Naive thymus-derived CD8-positive, alpha-beta T cell (primary cell): ENCODE measurements at regions not wholly inside any gene's neighbourhood (a gene's known extent, or its start where the extent isn't known, plus 50 kb on each side); places are given as distances from the start of the nearest gene placed in this dataset.
"Not testable (repeated sequence)": the region's sequence is repeated elsewhere in the genome, so short reads cannot be mapped to it uniquely, and the experiment has no call there.

Experiments used
- ATAC-seq, 2 donors: fragments of 150-1000 bp; cut with Tn5 transposase in 1 of 2; sonication (Bioruptor Pico), chemical (Tn5 transposase) in 1 of 2; 1 replicate in 1 of 2; 2 replicates in 1 of 2; pipeline ENCODE4 v1.10.0; 2021; ENCODE audit warnings: mild to moderate bottlenecking in 2 of 2, moderate library complexity in 2 of 2
- POLR2A ChIA-PET: fragments of 350-600 bp; sonication (Branson Sonifier 250); formaldehyde crosslinking; loops from one replicate; lab custom pipeline; 2021; ENCODE audit warnings: antibody characterized with exemption; lab: Charles Lee
- DNase-seq, 10 donors: peaks; one replicate each; pipeline versions ENCODE4 v3.0.0 to v3.0.0-alpha.2; 2020 to 2022
- H3K27ac Mint-ChIP-seq, 10 donors: one replicate each; pipeline ENCODE4 v1.8.0; 2020 to 2022; ENCODE audit warnings: mild to moderate bottlenecking in 10 of 10, mixed read lengths in 10 of 10, moderate library complexity in 4 of 10, inconsistent platforms in 1 of 10
- H3K27me3 Mint-ChIP-seq, 5 donors: one replicate each; pipeline ENCODE4 v1.8.0; 2021 to 2022; ENCODE audit warnings: mixed read lengths in 5 of 5
- H3K36me3 Mint-ChIP-seq, 3 donors: one replicate each; pipeline ENCODE4 v1.8.0; 2020 to 2022; ENCODE audit warnings: mixed read lengths in 3 of 3, mild to moderate bottlenecking in 2 of 3, inconsistent platforms in 1 of 3
- H3K4me1 Mint-ChIP-seq, 4 donors: one replicate each; pipeline ENCODE4 v1.8.0; 2021 to 2022; ENCODE audit warnings: mixed read lengths in 4 of 4
- H3K4me3 Mint-ChIP-seq, 10 donors: one replicate each; pipeline ENCODE4 v1.8.0; 2020 to 2022; ENCODE audit warnings: mild to moderate bottlenecking in 10 of 10, mixed read lengths in 10 of 10, moderate library complexity in 6 of 10, inconsistent platforms in 1 of 10
- H3K9me3 Mint-ChIP-seq, 9 donors: one replicate each; pipeline ENCODE4 v1.8.0; 2020 to 2022; ENCODE audit warnings: mixed read lengths in 9 of 9, mild to moderate bottlenecking in 3 of 9, inconsistent platforms in 1 of 9, moderate library complexity in 1 of 9

DNA sequence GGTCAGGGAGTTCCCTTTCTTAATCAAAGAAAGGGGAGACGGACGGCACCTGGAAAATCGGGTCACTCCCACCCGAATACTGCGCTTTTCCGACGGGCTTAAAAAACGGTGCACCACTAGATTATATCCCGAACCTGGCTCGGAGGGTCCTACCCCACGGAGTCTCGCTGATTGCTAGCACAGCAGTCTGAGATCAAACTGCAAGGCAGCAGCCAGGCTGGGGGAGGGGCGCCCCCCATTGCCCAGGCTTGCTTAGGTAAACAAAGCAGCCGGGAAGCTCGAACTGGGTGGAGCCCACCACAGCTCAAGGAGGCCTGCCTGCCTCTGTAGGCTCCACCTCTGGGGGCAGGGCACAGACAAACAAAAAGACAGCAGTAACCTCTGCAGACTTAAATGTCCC lies 276.8 kb upstream of the FOXF1 start:
- ATAC-seq, H3K27ac Mint-ChIP-seq, DNase-seq, H3K36me3 Mint-ChIP-seq, POLR2A ChIA-PET, H3K9me3 Mint-ChIP-seq, H3K4me3 Mint-ChIP-seq, H3K4me1 Mint-ChIP-seq: not testable (repeated sequence)
- peaks cover 8 to 33% (median 18%) of the 10 kb centered on the region in 5 donors for H3K27me3 Mint-ChIP-seq

DNA sequence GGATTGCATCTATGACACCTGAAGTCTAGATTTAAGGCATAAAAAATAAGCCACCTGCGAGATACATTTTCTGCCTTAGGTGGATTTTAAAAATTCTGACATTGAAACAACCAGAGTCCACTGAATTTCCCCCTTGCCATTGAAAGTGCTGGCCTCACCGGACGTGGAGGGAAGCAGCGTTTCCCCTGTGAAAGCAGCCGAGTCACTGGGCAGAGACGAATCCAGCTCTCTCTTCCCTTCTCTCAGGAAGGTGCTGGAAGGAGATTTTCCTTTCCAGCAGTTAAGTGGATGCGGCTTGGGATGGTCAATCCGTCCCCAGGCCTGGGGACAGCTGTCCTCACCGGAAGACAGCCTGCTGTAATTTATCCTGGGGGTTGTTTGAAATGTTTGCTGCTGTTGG lies 270.9 kb upstream of the FOXF1 start:
- H3K9me3 Mint-ChIP-seq: peaks cover 0 to 3% (median 0%) of the 10 kb centered on the region in 9 donors
- H3K4me3 Mint-ChIP-seq: no peak overlapping the region
- peak in 1 of 10 donors; percentile 22 for DNase-seq
- H3K36me3 Mint-ChIP-seq: no peaks in the 10 kb centered on the region
- H3K4me1 Mint-ChIP-seq: peaks cover 0 to 3% (median 0%) of the 10 kb centered on the region in 4 donors
- no peak for ATAC-seq
- POLR2A ChIA-PET: no interaction called here
- H3K27ac Mint-ChIP-seq: peak overlapping the region in 1 of 10 donors; percentile 41
- H3K27me3 Mint-ChIP-seq: peaks cover 18 to 41% (median 30%) of the 10 kb centered on the region in 5 donors

DNA sequence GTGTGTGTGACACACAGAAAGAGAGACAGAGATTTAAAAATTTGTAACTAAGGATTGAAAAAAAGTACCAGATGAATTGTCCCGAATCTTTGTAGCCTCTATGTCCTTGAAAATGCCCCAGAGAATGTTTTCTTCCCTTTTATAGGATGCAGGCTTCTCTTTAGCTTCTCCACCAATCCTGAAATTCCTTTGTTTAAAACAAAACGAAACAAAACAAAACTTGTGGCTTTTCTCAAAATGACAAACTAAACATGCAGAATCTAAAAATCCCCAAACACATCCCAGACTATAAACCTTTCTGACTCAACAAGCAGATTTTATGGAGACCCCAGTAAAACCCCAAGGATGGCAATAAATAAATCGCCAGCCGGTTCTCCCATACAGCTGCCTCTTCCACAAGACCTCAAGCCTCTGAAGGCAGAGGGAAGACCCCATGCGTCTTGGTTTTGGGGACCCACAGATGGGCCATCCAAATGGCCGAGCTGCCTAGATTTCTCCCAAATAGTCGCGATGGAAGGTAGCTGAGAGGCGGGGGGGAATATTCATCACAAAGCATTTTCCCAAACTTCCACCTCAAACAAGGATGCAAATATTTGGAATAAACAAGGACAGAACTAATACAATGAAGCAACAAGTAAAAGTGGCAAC lies 269.5 kb upstream of the FOXF1 start:
- DNase-seq (peak in 1 of 10 donors; percentile 18), ATAC-seq (no peak)
- Mint-ChIP-seq H3K27ac (no peak overlapping the region), H3K9me3 (peaks cover 0 to 3% (median 0%) of the 10 kb centered on the region in 9 donors), H3K36me3 (no peaks in the 10 kb centered on the region), H3K4me1 (peaks cover 0 to 3% (median 0%) of the 10 kb centered on the region in 4 donors), H3K27me3 (peaks cover 18 to 49% (median 32%) of the 10 kb centered on the region in 5 donors), H3K4me3 (no peak overlapping the region)
- POLR2A ChIA-PET: no interaction called here

DNA sequence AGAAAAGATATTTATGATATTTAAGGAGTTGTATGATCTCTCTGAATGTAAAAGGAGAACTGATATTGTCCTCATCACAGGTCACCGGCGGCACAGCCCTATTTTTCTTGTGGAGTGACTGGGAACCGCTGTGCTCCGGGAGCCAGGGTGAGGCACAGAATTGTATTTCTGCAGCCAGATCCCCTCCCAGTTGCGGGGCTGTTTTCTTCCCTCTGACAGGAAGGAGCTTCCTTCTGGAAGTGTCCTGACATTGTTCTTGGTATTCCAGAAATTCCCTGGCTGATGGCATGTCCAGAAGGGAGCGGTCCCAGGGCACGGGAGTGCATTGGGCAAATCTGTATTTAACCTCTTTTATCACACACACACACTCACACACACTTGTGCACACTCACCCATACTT lies 268.6 kb upstream of the FOXF1 start:
- POLR2A ChIA-PET: no interaction called here
- ATAC-seq: no peak
- H3K27me3 Mint-ChIP-seq: peaks cover 18 to 49% (median 36%) of the 10 kb centered on the region in 5 donors
- no peak overlapping the region for H3K4me3 Mint-ChIP-seq
- peaks cover 0 to 3% (median 0%) of the 10 kb centered on the region in 9 donors for H3K9me3 Mint-ChIP-seq
- H3K27ac Mint-ChIP-seq: no peak overlapping the region
- peaks cover 0 to 3% (median 0%) of the 10 kb centered on the region in 4 donors for H3K4me1 Mint-ChIP-seq
- H3K36me3 Mint-ChIP-seq: no peaks in the 10 kb centered on the region
- DNase-seq: no peak

DNA sequence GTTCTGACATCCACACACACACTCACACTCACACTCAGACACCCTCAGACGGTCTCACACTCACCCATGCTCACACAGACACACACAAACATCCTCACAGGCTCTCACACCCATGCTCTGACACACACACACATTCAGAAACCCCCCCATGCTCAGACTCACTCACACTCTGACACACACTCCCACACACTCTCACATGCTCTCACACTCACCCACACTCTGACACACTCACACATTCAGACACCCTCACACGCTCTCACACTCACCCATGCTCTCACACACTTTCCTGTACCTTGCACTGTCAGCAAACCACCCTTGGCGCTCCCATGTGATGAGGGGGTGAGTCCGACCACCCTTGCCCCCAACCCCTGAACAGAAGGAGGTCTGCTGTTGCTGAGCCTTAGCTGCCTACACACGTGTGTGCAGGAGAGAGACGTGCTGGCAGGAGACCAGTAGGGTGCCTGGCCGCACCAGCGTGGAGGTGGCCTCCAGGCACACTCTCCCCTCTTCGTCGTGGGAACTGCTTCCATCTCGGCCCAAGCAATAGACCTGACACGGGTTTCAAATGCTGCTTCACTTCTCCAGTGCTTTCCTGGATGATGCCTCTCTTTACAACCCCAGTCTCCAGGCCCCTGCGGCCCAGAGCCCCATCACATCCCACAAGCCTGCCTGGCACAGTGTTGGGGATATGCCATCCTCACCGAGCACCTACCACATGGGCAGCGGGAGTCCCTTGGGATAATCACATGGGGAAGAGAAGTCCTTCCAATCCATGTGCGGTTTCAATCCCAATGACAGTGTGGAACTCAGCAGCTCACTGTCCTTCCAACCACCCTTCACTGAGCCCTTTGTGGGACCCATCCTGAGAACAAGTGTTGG lies 267.8 kb upstream of the FOXF1 start:
- no peaks in the 10 kb centered on the region for H3K36me3 Mint-ChIP-seq
- H3K4me3 Mint-ChIP-seq: no peak overlapping the region
- peaks cover 0 to 3% (median 0%) of the 10 kb centered on the region in 9 donors for H3K9me3 Mint-ChIP-seq
- peaks cover 0 to 3% (median 0%) of the 10 kb centered on the region in 4 donors for H3K4me1 Mint-ChIP-seq
- H3K27me3 Mint-ChIP-seq: peaks cover 18 to 49% (median 36%) of the 10 kb centered on the region in 5 donors
- POLR2A ChIA-PET: no interaction called here
- DNase-seq (no peak), ATAC-seq (no peak)
- peak overlapping the region in 2 of 10 donors; percentile 35 to 69 for H3K27ac Mint-ChIP-seq

DNA sequence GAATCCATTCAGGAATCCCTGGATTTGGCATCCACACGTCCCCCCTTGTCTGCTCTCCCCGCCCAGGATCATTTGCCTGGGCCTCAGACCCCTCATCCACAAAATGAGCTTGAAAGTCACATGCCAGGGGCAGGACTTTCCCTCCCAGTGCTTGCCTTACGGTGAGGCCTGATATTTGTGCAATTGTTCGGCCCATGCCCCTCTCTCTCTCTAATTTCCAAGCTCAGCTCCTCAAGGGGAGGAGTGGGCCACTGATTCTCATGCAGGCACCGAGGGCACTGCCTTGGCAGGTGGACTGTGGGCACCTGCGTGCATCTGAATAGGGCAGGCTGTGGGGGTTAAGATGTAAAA lies 267.2 kb upstream of the FOXF1 start:
- no peak overlapping the region for H3K27ac Mint-ChIP-seq
- POLR2A ChIA-PET: no interaction called here
- H3K9me3 Mint-ChIP-seq: peaks cover 0 to 3% (median 0%) of the 10 kb centered on the region in 9 donors
- H3K27me3 Mint-ChIP-seq: peaks cover 18 to 49% (median 36%) of the 10 kb centered on the region in 5 donors
- no peak for DNase-seq
- ATAC-seq: no peak
- no peak overlapping the region for H3K4me3 Mint-ChIP-seq
- H3K36me3 Mint-ChIP-seq: no peaks in the 10 kb centered on the region
- H3K4me1 Mint-ChIP-seq: peaks cover 0 to 3% (median 0%) of the 10 kb centered on the region in 4 donors

DNA sequence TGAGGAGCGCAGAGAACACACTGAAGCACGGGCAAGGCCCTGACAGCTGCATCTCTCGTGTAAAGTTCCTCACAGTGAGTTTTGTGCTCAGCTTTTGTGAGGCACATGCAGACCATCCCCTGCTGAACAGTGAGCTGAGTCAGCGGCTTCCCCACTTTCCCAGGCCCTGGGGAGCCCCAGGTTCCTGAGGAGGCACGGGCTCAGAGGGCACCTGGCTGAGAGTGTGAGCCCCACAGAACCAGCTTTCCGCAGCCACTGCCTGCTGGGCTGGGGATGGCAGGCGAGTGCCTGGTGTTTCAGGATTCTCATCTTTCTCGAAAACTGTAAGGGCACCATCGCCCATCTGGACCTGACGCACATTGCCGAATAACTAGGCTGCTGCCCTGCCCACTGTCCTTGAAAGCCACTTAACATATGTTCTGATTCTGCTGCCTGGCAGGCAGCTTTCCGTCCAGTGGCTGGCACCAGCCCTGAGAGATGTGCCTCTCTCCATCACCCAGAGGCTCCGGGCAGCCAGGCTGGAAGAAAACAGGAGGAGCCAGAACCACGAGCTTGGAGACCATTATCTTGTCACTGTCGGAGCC lies 266.7 kb upstream of the FOXF1 start:
- POLR2A ChIA-PET: no interaction called here
- H3K27me3 Mint-ChIP-seq: peaks cover 18 to 49% (median 36%) of the 10 kb centered on the region in 5 donors
- H3K9me3 Mint-ChIP-seq: peaks cover 0 to 3% (median 0%) of the 10 kb centered on the region in 9 donors
- H3K4me3 Mint-ChIP-seq: no peak overlapping the region
- H3K4me1 Mint-ChIP-seq: peaks cover 0 to 3% (median 0%) of the 10 kb centered on the region in 4 donors
- H3K36me3 Mint-ChIP-seq: no peaks in the 10 kb centered on the region
- DNase-seq: no peak
- ATAC-seq: no peak
- no peak overlapping the region for H3K27ac Mint-ChIP-seq

DNA sequence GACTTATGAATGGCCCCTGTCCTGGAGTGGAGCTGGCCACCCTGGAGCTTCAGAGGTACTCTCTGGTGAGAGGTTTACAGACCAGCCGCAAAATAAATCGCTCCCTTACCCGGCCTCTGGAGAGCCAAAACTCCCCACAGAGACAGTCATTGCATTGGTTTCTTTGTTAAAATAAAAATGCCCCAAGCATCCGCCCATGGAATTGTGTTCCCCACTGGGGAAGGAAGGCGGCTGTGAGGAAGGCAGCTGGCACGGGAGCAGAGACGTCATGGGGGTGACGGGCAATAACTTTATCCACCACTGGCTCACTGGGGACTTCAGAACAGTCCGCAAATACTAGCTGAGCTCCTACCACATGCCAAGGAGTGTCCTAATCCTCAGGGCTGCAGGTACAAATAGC lies 266.2 kb upstream of the FOXF1 start:
- Mint-ChIP-seq H3K9me3 (peaks cover 0 to 3% (median 0%) of the 10 kb centered on the region in 9 donors), H3K36me3 (no peaks in the 10 kb centered on the region), H3K27me3 (peaks cover 18 to 49% (median 36%) of the 10 kb centered on the region in 5 donors), H3K27ac (no peak overlapping the region), H3K4me1 (peaks cover 0 to 3% (median 0%) of the 10 kb centered on the region in 4 donors), H3K4me3 (no peak overlapping the region)
- POLR2A ChIA-PET: no interaction called here
- ATAC-seq: no peak
- no peak for DNase-seq

DNA sequence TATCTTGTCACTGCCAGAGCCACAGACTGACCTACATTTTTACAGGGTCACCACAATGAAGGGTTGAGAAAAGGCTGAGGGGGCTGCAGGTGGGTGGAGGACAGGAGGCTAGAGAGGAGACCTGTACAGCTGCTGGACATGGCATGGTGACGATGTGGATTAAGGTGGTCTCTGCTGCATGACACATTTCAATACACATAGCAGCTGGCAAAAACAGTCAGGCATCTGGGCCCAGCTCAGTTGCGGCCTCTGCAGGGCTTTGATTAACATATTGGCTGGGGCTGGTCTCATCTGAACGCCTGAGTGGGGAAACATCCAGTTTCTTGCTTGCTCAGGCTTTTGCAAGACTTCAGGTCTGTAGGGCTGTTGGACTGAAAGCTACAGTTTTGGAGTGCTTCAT lies 265.4 kb upstream of the FOXF1 start:
- POLR2A ChIA-PET: no interaction called here
- Mint-ChIP-seq H3K4me1 (peaks cover 0 to 3% (median 0%) of the 10 kb centered on the region in 4 donors), H3K27me3 (peaks cover 18 to 49% (median 35%) of the 10 kb centered on the region in 5 donors), H3K9me3 (peaks cover 0 to 3% (median 0%) of the 10 kb centered on the region in 9 donors), H3K27ac (no peak overlapping the region), H3K4me3 (no peak overlapping the region), H3K36me3 (no peaks in the 10 kb centered on the region)
- DNase-seq: no peak
- no peak for ATAC-seq

DNA sequence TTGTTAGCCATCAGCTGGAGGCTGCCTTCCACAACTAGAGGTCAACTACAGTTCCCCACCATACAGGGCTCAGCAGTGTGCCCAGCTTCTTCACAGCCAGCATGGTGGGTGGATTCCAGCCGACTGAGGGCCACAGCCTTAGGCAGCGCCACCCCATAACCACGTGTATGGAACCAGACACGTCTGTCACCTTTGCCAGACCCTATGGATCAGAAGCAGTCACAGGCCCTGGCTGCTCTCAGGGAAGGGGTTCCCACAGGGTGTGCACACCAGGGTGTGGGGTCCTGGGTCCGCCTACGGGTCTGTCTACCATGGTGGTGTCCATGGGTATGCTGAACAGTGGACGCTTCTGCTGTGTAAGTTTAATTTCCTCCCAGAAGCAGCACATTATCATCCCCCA lies 265.0 kb upstream of the FOXF1 start:
- H3K4me1 Mint-ChIP-seq: peaks cover 0 to 3% (median 0%) of the 10 kb centered on the region in 4 donors
- H3K9me3 Mint-ChIP-seq: peaks cover 0 to 3% (median 0%) of the 10 kb centered on the region in 9 donors
- ATAC-seq (no peak), DNase-seq (no peak)
- no peak overlapping the region for H3K4me3 Mint-ChIP-seq
- peaks cover 16 to 48% (median 35%) of the 10 kb centered on the region in 5 donors for H3K27me3 Mint-ChIP-seq
- no peaks in the 10 kb centered on the region for H3K36me3 Mint-ChIP-seq
- H3K27ac Mint-ChIP-seq: no peak overlapping the region
- POLR2A ChIA-PET: no interaction called here

DNA sequence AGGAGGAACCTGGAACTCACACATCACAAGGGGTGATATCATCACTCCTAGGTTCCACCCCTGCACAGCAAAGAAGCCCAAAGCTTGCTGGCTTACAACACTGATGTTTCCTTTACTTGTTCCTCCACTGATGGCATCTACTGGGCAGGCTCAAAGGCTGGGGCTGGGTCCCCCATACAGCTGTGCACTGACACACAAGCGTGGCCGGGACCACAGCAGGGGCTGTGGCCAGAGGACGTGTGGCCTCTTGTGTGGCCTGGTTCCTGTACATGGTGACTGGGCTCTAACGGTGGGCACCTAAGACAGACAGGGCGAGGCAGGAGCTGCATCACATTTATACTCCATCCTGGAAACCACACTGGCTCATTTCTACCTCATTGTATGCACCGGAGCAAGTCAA lies 264.4 kb upstream of the FOXF1 start:
- DNase-seq (no peak), ATAC-seq (no peak)
- H3K4me3 Mint-ChIP-seq: no peak overlapping the region
- H3K27me3 Mint-ChIP-seq: peaks cover 14 to 44% (median 35%) of the 10 kb centered on the region in 5 donors
- H3K36me3 Mint-ChIP-seq: no peaks in the 10 kb centered on the region
- POLR2A ChIA-PET: no interaction called here
- H3K9me3 Mint-ChIP-seq: peaks cover 0 to 3% (median 0%) of the 10 kb centered on the region in 9 donors
- H3K4me1 Mint-ChIP-seq: peaks cover 0 to 3% (median 0%) of the 10 kb centered on the region in 4 donors
- H3K27ac Mint-ChIP-seq: no peak overlapping the region

DNA sequence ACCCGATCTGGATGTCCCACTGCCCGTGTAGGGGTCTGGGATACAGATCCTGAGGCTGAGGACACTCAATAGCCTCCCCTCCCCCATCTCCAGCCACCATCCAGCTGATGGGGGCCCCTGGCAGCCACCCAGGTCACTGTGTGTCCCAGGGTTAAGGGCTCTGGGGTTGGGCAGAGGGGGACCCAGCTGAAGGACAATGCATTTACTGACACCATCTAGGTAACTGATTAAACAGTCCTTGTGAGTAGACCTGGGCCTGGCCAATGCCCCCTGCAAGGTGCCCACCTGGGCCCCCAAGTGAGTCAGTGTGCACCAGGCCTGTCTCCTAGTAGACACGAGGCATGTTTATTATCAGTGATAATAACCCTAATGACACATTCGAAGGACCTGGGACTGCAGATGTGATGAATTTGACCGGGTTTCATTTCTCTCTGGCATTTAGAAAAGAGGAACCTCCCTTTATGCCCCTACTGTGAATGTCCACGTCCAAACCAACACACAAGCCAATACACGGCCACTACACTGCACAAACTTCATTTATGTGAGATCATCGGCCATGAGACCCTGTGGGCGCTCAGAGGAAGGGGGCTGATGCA lies 261.9 kb upstream of the FOXF1 start:
- POLR2A ChIA-PET: no interaction called here
- peaks cover 0 to 34% (median 15%) of the 10 kb centered on the region in 5 donors for H3K27me3 Mint-ChIP-seq
- peaks cover 0 to 3% (median 0%) of the 10 kb centered on the region in 9 donors for H3K9me3 Mint-ChIP-seq
- no peak overlapping the region for H3K4me3 Mint-ChIP-seq
- DNase-seq: no peak
- H3K27ac Mint-ChIP-seq: peak overlapping the region in 1 of 10 donors; percentile 81
- H3K4me1 Mint-ChIP-seq: no peaks in the 10 kb centered on the region
- no peak for ATAC-seq
- H3K36me3 Mint-ChIP-seq: no peaks in the 10 kb centered on the region
